ENCODE measurements at regions not wholly inside any gene's neighbourhood (a gene's known extent, or its start where the extent isn't known, plus 50 kb on each side); places are given as distances from the start of the nearest gene placed in this dataset.
"Not testable (repeated sequence)": the region's sequence is repeated elsewhere in the genome, so short reads cannot be mapped to it uniquely, and the experiment has no call there.

DNA sequence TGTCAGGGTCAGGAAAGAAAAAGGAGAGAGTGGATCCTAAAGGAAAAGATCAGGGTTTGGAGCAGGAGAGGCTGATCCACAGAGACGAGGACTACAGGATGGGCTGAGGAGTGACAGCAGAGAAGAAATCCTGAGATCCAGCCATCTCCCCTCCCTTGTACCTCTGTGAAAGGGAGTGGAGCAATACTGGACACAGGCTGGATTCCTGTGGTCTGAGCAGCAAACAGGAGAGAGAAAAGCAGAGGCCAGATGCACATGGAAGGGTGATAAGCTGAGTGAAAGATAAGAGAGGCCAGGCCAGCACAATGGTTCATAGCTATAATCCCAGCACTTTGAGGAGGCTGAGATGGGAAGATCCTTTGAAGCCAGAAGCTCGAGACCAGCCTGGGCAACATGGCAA lies 472.1 kb upstream of the TSHZ3 start:
- DNase-seq, result no peak

DNA sequence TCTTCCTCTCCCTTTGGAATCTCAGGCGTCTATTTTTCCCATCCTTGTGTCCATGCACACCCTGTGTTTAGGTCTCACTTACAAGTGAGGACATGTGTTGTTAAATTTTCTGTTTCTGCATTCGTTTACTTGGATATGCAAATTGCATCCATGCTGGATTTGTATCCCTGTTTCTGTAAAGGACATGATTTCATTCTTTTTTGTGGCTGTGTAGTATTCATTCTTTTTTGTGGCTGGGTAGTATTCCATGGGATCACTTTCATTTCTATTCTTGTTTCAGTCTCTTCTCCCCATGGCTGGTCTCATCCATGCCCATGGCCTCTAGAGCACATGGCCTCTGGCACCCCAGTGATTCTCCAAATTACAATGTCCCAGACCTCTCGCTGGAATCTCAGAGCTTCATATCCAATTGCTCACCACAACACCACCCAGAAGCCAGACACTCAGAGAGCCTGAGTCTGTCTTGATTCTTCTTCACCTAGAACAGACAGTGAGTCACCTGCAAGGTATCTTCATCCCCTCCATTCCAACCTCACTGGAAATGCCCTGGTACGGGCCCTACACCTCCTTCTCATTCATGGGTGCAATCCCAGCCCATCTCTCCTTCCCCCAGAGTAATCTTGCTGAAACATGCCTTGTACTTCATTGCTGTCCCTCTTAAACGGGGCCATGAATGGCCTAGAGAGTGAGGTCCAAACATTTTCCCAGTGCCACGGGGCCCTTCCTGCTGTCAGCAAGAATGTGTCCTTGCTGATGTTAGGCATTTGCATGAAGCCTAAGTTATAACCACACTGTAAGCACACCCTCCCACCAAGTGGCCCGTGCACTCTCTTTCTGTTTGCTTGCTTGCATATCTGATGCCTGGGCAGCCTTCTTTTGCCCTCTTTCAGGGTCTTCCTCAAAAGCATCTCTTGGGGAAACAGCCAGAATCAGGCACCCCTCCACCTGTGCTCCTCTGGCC lies 476.2 kb upstream of the TSHZ3 start:
- no peak for DNase-seq

DNA sequence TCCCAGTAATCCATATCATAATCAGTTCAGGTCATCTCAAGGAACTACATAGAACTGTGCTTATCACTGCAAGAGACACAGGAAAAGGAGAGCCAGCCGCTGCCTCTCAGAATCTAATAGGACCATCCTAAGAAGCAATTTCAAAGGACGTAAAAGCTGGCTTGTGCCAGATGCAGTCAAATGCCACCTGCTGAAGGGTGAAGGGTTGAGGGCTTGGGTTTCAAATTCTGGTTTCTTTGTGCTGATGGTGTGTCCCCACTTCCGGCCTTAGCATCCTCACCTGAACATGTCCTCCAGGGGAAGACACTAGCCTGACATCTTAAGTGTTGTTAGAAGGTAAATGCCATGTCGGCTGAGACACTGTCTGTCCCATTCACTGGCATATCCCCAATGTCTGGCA lies 477.1 kb upstream of the TSHZ3 start:
- DNase-seq, result no peak

DNA sequence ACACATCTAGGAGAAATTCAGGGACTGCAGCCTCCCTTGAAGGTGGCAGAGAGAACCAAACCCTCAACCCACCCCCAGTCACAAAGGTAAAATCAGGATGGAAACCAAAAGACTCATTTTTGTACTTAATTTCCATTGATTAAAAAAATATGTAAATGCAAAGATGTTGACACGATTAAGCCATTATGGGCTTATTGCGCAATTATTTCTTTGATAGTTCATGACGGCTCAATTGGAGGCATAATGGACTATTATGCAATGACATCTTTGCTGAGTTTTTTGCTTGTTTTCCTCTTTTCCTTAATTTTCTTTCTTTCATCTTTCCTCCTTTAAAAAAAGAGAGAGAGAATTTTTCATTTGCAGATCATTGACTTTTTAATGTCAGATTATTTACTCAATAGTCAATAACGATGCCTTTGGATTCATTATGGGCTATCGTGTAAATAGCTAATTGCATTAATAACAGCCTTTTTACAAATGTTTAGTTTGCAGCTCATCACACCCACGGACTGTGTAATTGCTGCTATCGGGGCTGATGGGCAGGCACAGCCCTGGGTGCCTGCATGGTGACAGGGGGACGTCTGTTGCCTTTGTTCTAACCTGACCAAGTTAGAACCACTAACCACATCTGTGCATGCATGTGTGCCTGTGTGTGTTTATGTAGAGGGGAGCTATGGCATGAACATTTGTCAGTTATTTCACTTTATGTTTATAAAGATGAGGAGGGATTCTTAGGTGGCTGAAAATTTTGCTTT lies 482.4 kb upstream of the TSHZ3 start:
- no peak for DNase-seq

DNA sequence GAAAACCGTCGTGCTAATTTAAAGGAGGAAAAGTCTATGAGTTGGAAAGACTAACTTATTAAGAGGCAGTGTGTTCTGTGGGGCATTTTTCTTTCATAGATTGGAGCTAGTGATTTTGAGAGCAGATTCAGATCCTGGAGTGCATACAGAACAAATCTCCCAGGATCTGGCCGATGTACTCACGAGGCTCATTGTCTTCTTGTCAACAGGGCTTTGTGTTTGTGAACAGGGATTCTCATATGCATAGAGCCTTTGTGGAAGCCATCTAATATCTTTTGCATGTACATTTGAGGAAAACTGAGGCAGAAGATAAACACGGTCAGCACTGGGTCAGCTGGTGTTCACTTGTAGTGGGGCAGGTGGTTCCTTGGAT lies 482.9 kb upstream of the TSHZ3 start:
- DNase-seq, result no peak

DNA sequence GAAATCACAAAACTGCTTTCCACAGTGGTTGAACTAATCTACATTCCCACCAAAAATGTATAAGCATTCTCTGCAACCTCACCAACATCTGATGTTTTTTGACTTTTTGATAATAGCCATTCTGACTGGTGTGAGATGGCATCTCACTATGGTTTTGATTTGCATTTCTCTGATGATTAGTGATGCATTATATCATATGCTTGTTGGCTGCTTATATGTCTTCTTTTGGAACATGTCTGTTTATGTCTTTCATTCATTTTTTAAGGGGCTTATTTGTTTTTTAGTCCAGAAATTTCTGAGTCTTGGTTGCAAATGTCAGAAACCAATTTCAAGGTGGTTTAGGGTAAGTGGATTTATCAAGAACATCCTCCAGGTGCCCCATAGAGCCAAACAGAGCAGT lies 484.8 kb upstream of the TSHZ3 start:
- DNase-seq, result no peak

DNA sequence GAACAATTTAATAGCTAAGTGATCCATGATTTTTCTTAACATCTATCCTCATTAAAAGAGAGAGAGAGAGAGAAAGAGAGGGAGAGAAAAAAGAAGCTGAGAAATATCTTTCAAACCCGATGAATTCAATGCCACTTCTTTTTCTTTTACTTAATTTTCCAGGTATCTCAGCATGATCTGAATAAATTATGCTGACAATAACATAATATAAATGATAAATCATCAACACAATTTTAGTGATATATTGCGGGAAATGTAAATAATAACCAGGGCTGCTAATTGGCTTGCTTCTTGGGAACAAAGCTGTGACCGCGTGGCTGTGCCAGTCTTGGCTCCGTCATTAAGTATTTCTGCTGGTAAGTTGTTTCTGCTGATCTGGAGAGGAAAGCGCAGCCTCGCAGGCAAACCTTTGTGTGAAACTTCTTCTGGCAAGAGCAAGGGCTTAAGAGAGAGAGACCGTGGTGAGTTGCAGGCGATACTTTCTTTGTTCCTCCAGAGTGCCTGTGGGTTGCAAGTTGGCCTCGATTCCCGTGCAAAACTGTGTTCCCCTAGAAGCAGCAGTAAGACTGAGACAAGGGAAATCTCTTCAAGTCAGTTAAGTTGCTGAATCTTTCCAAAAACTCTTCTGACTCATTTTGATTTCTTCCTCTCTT lies 489.1 kb upstream of the TSHZ3 start:
- DNase-seq, result no peak

DNA sequence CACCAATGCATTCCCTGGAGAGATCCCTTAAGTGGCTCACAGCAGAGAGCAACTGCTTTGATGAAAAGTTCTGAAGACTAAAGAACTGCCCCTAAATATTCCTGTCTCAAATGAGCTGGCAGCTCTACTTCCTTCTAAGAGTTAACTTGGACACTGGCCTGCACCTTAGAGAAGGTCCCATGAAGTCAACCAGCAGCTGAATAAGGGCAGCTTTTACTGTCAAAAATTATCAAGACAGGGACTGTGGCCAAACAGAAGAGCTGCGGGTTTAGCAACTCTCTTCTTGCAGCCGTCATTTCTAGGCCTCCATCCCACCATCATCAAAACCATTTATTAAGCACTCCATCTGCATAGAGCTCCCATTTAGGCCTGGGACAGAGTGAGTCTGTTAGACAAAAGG lies 491.1 kb upstream of the TSHZ3 start:
- no peak for DNase-seq

DNA sequence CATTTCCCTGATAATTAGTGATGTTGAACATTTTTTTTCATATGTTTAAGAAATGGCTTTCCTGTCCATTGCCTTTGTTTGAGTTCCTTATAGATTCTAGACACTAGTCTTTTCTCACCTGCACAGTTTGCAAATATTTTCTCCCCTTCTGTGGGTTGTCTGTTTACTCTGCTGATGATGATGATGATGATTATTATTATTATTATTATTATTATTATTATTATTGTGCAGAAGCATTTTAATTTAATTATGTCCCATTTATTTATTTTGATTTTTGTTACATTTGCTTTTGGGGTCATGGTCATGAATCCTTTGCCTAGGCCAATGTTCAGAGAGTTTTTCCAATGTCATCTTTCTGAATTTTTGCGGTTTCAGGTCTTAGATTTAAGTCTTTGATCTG lies 492.5 kb upstream of the TSHZ3 start:
- no peak for DNase-seq

DNA sequence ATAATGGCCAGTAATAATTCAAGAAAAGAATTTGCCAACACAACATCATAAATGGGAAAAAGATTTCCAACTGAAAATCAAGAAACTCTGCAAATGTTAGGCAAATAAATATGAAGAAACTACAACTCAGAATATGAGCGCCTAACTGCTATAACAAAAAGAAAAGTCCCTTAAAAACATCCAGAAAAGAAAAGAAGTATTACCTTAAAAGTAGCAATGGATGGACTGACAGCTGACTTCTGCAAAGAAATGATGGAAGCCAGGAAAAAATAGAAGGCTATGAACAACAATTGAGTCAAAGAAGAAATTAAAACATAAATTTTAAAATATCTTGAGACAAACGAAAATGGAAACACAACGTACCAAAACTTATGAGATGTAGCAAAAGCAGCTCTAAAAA lies 482.3 kb upstream of the ZNF507 start:
- no peak for DNase-seq

DNA sequence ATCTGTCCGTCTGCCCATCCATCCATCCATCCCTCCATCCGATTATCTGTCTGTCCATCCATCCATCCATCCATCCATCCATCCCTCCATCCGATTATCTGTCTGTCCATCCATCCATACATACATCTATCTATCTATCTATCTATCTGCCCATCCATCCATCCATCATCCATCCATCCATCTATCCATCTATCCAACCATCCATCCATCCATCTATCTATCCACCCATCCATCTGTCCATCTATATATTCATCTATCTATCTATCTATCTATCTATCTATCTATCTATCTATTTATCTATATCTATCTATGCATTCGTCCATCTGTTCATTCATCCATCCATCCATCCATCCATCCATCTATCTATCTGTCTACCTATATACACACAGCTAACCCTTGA lies 471.1 kb upstream of the ZNF507 start:
- DNase-seq, result no peak

DNA sequence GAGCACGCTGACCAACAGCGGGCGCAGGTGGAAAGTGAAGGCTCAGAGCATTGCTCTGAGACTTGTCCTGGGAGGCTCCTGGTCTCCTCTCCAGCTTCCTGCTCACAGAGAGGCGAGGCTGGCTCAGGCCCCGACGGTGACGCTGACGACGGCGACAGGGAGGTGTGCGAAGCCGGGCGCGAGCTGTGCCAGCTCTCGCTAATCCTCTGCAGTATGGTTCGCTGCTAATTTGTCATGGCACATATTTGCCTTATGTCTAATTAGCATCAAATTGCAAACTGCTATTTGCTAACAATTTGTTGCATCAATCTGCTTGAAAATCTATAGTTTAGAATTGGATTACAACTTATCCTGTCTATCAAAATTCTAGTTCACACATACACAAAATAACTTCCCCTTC lies 469.8 kb upstream of the ZNF507 start:
- no peak for DNase-seq

DNA sequence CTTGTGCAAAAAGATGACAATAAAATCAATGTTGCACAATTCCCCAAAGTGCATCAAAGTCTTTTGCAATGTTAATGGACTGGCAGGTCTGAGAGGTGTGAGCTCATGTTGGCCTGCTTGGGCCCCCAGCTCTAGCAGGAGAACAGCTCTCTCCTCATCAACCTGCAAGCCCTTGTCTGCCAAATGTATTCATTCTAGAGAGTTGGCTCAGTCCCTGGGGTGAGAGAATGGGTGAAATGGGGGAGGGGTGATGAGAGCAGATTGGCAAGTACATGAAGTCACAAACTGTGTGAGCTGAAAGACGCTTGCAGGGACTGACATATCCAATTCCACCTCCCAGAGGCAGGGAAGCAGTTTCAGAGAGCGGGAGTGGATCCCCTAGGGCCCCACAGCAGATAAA lies 465.1 kb upstream of the ZNF507 start:
- DNase-seq, result no peak

DNA sequence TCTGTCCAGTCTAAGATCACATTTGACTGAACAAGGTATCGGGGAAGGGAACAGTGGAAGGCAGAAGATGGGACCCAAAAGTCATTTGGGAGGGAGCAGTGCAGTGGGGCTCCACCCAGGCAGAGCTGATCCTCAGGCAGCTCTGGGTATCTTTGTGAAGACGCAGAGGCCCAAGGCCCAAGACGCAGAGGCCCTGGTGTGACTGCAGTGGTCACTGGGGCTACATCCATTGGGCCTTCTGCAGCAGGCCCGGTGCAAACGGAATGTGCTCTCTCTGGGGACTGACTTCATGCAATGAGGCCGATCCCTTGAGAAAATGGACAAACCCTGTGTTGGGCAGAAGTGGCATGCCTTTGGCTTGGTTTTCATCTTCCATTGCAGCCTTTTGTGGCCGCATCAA lies 463.4 kb upstream of the ZNF507 start:
- DNase-seq, result no peak

DNA sequence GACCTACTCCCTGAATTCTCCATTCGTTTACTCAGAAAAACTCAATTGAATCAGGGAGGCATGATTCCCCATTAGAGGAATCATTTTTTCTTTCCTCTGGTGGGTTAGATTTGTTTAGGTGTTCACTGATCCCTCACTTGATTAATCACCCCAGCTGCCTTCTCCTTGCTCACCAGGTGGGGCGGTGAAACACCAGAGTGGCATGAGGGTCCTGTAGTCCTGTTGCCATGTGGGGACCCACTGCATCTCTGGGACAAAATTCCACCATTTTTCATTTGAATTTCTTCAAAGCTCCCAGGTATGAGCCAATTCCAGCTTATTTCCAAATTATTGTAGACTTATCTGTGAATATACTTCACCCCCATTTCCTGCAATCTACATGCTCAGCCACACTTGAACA lies 462.7 kb upstream of the ZNF507 start:
- no peak for DNase-seq

DNA sequence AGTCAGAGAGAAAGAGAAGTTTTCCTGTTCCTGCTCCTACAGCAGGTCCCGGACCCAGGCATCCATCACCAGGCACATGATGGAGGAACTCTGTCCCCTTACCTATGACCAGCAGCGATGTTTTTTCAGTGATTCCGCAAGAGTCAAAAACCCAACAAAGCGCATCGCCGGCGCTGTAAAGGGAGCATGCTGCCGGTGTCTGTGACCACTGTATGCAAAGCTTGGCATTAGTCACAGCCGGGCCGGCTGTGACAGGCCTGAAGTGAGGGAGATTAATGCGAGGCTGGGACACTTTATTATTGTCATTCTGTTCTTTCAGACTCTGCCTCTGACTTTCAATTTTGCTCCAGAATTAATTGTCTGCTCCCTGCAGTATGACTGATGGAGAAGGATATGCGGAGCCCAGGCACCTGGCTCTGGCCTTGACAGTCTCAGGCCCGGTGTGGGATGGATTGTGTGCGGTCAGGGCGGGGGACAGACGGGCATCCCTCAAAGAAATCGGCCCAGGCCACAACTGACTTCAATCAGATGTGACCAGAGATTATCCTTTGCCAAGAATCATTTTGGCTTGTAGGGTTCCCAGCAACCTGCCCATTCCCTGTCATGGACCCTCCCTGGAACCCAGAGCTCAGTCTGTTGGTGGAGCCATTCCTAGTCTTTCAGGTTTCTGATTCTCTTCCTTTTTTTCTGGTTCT lies 462.0 kb upstream of the ZNF507 start:
- no peak for DNase-seq

DNA sequence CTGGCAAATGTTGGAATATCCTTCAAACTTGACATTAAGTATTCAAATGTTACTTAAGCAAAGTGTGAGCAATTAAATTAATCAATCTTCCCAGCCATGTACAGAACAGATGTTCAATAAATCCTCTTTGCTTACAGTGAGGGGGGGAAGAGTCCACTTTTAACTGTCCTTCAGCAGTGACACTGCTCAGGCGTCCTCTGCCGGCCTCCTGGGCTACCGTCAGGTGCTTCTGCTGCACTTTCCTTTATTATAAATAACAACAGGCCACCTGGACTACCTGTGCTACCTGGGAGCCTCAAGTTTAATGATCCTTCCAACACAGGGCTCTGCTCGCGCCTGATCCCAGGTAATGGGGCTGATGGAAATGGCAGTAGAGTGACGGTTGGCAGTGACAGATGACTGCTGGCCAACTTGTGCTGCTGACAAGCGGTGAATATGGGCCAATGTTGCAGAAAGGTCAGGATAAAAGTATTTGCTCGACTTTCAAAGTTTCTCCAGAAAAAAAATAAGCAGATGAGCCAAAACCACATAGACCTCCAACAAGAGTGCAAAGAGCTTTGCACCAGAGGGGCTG lies 460.0 kb upstream of the ZNF507 start:
- no peak for DNase-seq

DNA sequence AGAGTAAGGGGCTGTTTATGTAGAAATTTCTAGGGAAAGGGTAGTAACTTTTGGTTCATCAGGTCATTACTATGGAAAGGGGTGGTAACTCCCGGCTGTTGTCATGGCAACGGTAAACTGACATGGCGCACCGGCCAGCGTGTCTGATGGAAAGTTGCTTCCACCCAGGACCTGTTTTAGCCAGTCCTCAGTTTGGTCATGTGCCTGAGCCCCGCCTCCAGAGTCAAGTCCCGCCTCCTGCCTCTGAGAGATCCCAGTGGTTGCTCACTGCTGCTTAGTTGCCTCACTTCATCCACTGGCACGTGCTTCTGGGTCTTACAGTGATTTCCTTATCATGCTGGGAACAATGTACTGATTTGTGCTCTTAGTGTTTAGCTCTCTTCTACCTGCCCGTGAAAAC lies 455.2 kb upstream of the ZNF507 start:
- DNase-seq, result no peak

DNA sequence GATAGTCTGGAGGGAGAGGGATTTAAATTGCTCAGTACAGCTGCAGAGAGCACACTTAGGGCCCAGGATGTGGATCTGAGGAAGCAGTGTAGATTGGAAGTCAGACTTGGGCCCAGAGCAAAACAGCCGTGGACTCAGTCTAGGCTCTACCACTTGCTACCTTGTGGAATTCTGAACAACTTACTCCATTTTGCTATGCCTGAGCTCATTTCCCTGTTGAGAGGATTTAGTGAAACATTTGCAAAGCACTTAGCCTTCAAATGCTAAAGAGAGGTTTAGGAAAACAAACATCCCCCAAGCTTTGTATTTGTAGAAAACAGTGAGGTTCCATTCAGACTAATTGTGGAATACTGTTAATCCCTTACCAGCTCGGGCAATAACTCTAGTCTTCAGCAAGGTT lies 453.4 kb upstream of the ZNF507 start:
- DNase-seq, result no peak

DNA sequence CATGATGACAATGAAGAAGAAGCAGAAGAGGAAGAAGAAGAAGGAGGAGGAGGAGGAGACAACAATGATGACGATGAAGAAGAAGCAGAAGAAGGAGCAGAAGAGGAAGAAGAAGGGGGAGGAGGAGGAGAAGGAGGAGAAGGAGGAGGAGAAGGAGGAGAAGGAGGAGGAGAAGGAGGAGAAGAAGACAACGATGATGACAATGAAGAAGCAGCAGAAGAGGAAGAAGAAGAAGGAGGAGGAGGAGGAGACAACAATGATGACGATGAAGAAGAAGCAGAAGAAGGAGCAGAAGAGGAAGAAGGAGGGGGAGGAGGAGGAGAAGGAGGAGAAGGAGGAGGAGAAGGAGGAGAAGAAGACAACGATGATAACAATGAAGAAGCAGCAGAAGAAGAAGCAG lies 451.9 kb upstream of the ZNF507 start:
- DNase-seq, result not testable (repeated sequence)

DNA sequence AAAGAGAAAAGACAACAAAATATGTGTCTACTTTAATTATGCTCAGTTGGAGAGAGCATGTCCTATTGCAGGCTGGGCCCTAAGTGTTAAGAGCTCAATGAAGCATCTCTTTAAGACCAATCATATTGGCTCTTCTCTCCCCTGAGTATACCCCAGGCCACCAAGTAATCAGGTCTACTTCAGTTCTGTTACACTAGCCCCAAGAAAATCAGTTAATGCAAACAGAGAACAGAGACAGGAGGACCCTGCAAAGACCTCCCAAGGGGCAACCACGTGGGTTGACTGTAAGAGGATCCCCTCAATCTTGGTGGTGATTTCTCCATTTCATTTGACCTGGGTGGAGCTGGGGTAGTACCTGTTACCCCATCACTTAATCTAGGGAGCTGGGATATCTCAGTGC lies 451.0 kb upstream of the ZNF507 start:
- no peak for DNase-seq

DNA sequence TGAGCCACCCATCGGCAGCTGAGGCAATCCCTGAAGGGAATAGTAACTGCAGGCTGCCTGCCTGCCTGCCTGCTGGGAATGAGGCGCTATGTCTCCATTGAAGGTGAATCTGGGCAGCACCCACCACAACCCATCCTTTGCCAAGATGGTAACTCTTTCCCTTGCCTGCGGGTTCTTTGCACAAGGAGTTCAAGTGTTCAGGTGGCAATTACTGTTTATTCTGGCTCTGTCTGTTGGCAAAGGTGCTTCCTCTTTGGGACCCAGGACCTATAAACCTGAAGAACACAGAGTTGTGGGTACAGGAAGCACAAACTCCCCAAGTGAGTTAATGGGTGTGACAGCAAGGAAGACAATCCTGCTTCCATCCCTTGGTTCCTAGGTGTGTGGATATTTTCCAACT lies 448.1 kb upstream of the ZNF507 start:
- DNase-seq, result no peak

DNA sequence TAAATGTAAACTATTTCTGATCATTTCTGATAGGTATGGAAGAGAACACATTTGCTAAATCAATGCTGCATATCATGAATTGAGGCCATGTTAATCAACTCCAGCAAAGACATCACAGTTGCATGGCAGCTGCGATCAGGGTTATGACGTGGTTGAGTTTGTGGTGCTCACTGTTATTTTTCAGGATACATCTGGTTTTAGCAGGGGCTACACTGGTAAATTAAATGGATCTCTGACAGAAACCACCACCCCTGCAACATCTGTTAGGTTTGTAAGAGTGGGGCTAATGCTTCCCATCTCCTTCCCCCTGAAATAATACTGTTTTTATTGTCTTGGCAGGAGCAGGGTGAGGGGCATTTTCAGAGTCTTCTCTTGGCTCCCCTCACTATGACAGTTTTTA lies 444.4 kb upstream of the ZNF507 start:
- DNase-seq, result no peak
